Uterus (tissue), 2 donors: ENCODE measurements at regions not wholly inside any gene's neighbourhood (a gene's known extent, or its start where the extent isn't known, plus 50 kb on each side); places are given as distances from the start of the nearest gene placed in this dataset.

Source experiments
- POLR2A ChIP-seq, 2 donors: fragments of 450-650 bp; IDR thresholded peaks; one replicate each; pipeline ENCODE4 v1.6.1; 2016; ENCODE audit warnings: antibody characterized with exemption in 2 of 2, mild to moderate bottlenecking in 1 of 2, moderate library complexity in 1 of 2
- TF ChIP-seq, protein P1 (sequence below), 4 experiments: fragments of 200-600 bp in 2 of 4; fragments of 450-650 bp in 2 of 4; sonication (generic) in 2 of 4; IDR thresholded peaks; one replicate each; pipeline ENCODE4 v1.5.1; 2016 to 2019; ENCODE audit warnings: antibody characterized with exemption in 4 of 4, mild to moderate bottlenecking in 2 of 4, moderate library complexity in 1 of 4

DNA sequence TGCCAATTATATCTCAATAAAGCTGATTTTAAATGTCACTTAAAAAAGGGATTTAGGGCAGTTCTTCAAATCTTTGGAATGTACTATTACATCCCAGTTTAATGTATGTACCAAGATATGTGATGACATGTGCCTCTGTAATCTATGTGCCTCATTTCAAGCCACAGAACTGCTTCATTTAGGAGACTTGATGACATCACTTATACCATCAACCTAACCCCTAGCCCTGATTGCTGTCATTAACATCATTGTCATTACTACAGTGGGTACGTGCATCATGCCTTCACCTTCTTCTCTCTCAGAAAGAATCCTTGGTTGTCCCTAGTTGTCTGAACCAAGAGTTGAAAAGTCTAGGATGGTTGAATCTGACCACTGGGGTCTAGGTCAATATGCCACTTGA lies 134.3 kb upstream of the RAB11FIP2 start:
- TF ChIP-seq, protein P1, sequence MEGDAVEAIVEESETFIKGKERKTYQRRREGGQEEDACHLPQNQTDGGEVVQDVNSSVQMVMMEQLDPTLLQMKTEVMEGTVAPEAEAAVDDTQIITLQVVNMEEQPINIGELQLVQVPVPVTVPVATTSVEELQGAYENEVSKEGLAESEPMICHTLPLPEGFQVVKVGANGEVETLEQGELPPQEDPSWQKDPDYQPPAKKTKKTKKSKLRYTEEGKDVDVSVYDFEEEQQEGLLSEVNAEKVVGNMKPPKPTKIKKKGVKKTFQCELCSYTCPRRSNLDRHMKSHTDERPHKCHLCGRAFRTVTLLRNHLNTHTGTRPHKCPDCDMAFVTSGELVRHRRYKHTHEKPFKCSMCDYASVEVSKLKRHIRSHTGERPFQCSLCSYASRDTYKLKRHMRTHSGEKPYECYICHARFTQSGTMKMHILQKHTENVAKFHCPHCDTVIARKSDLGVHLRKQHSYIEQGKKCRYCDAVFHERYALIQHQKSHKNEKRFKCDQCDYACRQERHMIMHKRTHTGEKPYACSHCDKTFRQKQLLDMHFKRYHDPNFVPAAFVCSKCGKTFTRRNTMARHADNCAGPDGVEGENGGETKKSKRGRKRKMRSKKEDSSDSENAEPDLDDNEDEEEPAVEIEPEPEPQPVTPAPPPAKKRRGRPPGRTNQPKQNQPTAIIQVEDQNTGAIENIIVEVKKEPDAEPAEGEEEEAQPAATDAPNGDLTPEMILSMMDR (IDR thresholded peaks at IDR 0.05) = no peak
- no peak for TF ChIP-seq POLR2A (IDR thresholded peaks at IDR 0.05)
